ENCODE measurements at regions not wholly inside any gene's neighbourhood (a gene's known extent, or its start where the extent isn't known, plus 50 kb on each side); places are given as distances from the start of the nearest gene placed in this dataset.

DNA sequence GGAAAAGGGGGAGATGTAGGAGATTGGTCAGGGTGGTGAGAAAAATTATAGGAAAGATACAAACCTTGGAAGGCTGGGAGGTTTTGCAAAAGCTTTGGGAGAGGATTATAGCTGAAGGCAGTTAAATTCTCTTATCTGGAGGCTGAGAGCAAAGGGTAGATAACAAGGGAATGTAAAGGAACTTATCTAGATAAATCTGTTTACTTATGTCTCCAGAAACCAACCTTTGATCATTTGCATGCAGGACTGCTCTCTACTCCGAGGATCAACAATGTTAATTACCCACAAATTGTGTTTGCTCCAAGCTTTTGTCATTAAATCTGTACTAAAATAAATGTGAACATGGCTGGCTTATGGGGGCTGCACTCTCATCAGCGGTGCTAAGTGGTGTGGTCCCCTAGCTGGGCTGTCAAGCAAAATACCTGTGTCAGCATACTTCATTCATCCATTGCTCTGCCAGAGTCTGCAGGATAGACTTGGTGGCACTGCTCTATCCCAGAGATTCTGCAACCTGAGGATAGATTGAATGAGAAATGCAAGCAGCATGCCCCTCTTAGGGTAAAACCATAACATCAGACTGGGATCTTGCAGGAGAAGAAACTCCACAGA is 1599.2 kb upstream of the TENM4 start:
- DNase-seq (ENCODE audit: low read depth, low spot score), result no peak

DNA sequence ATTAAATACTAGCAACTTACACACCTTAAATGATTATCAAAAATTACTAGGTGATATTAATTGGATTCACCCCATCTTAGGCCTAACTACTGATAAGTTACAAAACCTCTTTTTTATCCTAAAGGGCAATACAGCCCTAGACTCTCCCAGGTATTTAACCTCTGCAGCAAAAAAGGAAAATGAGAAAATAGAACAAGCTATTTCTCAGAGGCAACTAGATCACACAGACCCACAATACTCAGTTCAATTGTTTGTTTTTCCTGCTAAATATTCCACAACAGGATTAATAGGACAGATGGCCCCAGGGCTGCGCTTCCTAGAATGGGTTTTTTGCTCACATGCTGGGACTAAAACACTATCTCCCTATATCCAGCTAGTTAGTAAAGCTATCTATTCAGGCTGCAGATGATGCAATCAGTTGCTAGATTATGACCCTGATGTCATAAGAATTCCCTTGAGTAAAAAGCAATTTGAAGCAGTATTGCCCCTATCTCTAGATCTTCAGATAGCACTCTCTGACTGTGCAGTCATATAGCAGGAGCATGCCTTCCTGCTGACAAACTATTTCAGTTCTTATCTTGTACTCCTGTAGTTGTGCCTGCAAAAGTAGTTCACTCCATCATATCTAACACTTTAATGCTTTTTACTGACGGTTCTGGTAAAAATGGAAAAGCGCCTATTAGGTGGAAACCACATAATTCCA is 1595.5 kb upstream of the TENM4 start:
- no peak for DNase-seq (ENCODE audit: low read depth, low spot score)

DNA sequence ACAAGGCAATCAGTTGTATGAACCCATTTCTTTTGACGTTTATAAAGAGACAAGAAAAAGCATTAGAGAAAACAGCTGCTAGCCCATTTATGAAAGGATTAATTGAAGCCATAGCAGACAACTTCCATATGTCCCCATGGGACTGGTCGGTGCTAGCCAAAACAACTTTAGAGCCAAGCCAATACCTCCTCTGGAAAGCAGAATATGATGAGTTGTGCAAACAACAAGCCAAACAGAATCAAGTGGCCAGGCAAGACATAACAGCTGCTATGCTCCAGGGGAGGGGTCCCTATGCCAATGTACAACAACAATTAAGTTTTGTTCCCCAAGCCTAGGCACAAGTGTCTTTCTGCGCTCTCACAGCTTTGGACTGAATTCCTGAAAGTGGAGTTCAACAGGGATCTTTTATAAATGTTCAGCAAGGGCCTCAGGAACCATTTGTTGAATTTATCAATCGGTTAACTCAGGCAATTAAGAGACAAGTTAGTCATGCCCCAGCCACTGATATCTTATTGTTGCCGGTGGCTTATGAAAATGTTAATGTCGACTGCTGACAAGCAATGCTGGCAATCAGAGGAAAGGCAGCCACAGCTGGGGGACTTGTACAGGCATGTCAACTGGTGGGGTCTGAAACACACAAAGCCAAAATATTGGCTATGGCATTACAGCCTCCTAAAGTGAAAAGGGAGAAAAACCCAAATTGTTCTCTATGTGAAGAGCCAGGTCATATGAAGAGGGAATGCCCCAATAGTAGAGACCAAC is 1593.1 kb upstream of the TENM4 start:
- DNase-seq (ENCODE audit: low read depth, low spot score), result peak; percentile 16

DNA sequence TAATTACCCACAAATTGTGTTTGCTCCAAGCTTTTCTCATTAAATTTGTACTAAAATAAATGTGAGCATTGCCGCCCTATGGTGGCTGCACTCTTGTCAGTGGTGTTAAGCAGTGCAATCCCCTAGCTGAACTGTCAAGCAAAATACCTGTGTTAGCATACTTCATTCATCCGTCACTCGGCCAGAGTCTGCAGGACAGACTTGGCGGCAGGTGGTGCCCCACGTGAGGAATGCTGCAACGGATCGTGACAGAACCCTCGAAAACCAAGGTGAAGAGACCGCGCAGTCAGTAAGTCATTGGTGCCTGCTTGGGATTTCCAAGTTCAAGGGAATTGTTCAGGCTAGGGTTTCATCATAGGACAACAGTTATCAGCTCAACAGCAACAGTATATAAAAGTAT is 1592.1 kb upstream of the TENM4 start:
- no peak for DNase-seq (ENCODE audit: low read depth, low spot score)

DNA sequence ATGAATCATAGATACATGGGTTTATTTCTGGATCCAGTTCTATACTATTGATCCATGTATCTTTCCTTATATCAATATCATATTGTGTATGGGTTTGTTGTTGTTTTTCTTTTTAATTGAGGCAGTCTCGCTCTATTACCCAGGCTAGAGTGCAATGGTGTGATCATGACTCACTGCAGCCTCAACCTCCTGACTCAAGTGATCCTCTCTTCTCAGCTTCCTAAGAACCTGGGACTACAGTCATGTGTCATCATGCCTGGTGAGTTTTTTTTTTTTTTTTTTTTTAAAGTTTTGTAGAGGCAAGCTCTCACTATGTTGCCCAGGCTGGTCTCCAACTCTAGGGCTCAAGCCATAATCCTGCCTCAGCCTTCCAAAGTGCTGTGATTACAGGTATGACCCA is 1589.4 kb upstream of the TENM4 start:
- no peak for DNase-seq (ENCODE audit: low read depth, low spot score)

DNA sequence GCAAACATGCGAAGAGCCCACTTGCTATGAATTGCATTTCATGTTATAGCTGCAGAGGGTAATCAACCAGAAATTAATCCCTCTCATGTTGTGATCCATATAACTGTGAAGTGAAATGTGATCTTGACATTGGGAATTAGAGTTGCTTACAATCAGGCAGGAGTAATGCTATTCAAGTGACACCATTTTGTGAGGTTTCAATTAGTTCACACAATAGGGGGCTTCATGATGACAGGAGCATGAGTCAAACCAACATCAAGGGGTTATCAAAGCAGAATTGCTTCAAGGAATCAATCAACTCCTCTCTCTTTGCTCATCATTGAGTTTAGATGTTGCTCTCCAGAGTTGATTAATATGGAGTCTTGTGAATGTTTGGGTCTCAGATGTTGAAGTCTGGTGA is 1585.2 kb upstream of the TENM4 start:
- no peak for DNase-seq (ENCODE audit: low read depth, low spot score)

DNA sequence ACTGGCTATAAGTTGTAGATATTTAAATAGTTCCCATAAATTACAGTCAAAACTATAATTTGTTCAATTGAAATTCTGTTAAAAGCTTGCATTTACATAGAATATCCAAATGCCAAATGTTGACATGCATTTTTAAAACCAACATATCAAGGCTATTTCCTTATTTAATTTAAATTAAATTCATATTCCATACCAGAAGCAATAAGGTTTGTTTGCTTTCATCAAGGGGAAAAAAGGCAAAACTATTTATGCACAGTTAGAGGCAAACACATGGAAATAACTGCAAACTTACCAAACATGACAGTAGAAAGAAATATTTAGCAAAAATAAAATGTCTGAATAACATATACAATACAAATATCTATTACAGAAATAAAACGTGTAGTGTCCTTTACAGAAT is 1581.2 kb upstream of the TENM4 start:
- no peak for DNase-seq (ENCODE audit: low read depth, low spot score)

DNA sequence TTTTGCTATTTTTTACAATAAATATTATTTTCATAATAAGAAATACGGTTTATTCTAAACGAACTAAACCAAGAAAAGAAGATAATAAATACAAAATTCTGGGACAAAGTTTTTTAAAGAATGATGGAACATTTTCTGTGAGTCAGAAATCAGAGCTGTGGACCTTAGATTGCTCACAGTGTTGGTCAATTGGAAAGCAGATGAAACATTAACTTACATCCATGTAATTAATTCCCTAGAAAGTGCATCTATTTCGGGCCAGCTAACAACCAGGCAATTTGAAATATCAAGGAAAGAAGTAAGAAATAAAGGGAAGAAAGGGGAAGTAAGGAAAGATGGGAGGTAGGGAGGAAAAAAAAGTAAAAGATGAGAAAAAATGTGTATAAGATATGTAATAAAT is 1569.8 kb upstream of the TENM4 start:
- DNase-seq (ENCODE audit: low read depth, low spot score), result no peak

DNA sequence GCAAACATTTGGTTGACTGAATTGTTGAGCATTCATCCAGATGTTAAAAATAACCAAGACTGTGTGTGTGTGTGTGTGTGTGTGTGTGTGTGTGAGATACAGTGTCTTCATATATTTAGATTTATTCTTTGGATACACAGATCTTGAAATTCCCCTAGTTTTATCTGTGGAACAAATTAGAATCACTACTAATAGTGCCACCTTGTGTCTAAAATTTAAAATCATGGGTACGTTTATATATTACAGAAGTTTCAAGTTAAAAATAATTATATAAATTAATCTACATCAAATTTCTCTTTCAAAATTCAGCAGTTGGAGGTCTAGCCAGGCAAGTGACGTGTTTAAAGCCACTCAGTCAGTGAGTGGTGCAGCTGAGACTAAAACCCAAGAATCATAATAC is 1566.2 kb upstream of the TENM4 start:
- DNase-seq (ENCODE audit: low read depth, low spot score), result peak; percentile 45

DNA sequence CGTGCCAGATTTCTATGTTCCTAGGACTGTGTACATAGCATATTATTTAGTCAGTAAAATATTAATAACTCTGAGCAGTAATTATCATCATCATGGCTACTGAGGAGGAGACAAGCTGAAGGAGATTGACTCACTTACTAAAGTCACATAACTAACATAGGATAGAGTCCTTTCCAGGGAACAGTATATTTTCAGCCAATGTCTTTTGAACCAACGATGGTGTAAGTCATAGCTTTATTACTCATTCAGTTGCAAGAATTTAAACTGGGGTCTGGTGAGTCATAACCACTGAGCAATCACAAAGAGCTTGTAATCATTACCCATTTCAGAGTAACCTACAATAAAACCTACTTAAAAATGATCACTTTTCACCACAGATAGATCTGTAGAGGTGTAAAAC is 1564.8 kb upstream of the TENM4 start:
- peak; percentile 84 for DNase-seq (ENCODE audit: low read depth, low spot score)

DNA sequence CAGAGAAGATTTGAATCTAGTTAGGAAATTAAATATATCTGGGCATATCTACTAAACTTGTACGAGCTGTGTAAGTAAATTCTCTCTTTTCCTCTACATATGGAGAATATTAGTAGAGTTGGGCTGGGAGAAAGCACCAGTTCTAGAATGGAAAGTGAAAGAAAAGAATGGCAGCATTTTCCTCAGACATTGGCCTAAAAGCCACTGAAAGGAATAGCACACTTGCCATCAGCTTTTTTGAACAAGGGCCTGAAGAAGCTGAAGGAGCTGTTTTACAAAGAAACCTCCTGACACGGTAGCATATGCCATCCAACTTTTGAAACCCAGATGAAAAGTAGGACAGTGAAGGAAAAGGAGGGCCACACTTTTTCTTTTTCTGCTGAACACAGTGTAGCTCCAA is 1563.7 kb upstream of the TENM4 start:
- DNase-seq (ENCODE audit: low read depth, low spot score), result no peak

DNA sequence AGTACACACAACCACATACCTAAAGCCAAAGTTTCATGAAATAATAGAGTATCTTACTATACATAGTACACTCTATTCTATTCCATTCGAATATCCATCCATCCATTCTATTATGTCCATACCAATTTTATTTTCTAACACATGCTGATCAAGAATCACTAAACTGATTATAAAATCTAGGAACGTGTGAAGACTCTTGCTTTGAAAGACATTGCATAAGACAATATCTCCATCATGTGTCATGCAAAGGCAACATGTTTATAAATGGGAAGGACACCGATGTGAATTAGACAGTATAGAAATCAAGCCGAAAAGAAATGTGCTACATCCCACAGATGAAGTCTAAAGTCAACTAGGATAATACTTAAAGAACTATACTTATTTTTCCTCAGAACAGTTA is 1561.5 kb upstream of the TENM4 start:
- DNase-seq (ENCODE audit: low read depth, low spot score), result no peak

DNA sequence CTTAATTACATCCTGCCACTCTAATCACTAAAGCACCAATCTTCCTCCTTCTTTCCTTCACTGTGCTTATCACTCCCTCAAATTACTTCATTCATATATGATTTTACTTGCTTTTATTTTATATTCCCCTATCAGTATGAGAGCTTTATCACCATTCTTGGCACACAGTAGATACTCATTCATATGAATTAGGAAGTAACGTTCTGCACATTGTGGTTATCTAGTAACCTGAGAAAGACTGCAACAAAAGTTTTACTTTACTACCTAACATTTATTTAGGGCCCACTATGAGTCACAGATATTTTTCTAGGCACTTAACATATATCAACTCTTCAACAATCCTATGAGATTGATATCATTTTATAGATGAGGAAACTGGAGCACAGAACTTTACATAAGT is 1559.9 kb upstream of the TENM4 start:
- no peak for DNase-seq (ENCODE audit: low read depth, low spot score)

DNA sequence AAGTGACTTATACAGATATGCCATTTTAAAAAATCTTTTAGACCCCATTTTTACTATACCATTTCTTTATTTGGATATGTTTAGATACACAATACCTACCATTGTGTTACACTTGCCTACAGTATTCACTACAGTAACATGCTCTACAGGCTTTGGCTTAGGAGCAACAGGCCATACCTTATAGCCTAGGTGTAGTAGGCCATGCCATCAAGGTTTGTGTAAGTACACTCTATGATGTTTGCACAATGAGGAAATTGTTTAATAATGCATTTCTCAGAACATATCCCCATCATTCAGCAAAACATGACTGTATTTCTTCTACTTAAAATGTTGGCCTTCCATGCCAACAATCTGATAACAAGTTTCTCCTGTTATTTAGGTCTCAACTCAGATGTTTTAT is 1559.5 kb upstream of the TENM4 start:
- DNase-seq (ENCODE audit: low read depth, low spot score), result no peak

DNA sequence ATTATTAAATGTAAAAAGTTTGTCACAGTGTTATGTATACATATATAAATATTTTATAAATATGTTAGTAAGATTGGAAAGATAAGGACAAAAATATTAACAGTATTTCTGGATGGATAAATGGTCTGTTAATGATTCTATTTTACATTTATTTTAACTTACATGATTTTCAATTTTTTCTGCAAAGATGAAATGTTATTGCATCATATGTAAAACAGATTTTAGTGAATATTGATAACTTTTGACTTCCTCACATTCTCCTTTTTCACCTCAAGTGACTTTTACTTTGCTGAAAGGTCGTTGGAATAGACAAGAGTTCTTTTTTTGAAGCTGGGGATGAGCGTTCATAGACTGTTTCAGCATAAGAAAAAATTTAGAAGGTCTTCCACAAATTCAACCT is 1554.7 kb upstream of the TENM4 start:
- no peak for DNase-seq (ENCODE audit: low read depth, low spot score)

DNA sequence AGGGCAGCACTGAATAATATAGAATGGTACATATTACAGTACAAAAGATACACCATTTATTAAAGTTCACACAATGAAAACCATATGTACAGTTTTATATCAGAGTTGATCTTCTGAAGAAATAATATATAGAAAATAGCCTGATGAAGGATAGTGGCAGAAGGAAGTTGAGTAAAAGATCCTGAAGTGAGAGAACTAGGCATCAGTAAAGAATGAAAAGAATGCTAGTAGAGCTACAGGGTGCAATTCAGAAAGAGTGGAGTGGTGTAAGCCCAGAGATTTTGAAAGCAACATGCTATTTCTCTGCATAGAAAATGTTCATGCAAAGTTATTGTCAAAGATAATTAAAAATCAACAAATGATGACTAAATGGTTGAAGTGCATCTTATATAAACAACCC is 1552.7 kb upstream of the TENM4 start:
- DNase-seq (ENCODE audit: low read depth, low spot score), result peak; percentile 29

DNA sequence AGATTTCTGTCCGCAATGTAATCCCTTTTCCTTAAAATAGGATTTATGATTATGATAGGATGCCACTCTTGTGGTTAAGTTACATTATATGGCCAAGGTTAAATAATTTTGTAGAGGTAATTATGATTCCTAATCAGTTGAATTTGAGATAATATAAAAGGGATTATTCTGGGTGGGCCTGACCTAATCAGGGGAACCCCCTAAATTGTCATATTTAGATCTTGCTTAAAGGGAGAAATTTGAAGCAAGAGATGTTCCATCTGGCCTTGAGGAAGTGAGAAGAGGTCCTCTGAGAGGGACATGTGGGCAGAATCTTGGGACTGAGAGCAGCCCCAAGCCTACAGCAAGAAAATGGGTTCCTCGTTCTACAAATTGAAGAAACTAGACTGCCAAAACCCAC is 1550.1 kb upstream of the TENM4 start:
- DNase-seq (ENCODE audit: low read depth, low spot score), result no peak

DNA sequence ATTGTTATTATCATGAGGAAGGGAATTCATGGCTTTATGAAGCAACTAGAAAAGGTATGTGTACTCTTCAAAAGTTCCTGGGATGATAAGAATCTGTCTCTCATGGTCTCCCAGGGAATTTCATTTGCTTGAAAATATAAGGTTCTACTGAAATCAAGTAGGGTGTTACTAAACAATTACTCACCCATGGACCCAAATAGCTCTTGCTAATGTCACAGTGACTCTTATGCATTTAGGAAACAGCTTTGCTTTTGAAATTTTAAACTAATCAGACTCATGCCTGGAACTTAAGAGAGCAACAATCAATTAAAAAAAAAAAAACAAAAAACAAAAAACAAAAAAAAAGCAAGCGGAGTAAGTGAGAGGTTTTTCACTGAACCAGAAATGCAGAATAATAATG is 1546.3 kb upstream of the TENM4 start:
- DNase-seq (ENCODE audit: low read depth, low spot score), result no peak

DNA sequence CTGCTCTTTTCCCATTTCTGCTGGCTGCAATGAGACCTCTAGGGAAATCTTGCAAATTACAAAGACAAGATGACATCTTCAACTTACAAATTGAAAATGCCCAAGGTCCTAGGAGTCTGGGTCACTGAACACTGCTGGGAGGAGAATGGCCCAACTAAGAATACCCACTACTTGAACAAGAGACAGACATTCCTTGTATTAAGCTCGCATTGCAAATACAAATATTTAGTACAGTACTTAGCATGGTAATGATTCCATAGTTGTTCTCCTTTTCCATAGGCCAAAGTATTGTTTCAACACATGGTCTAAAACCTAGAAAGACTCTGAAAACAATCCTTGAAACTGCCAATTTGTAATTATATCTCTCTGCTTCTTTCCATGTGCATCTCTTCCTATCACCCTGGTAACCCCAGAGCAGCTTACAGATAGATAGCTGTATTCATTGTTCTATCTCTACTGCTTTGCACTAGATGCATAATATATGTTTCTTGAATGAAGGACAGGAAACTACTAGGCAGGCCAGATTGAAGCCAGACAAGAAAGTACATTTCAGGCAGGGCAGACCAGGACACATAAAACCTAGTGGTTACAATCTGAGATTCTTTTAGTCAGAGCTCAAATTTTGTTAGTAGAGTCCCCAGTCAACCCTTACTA is 1545.7 kb upstream of the TENM4 start:
- DNase-seq (ENCODE audit: low read depth, low spot score), result no peak

DNA sequence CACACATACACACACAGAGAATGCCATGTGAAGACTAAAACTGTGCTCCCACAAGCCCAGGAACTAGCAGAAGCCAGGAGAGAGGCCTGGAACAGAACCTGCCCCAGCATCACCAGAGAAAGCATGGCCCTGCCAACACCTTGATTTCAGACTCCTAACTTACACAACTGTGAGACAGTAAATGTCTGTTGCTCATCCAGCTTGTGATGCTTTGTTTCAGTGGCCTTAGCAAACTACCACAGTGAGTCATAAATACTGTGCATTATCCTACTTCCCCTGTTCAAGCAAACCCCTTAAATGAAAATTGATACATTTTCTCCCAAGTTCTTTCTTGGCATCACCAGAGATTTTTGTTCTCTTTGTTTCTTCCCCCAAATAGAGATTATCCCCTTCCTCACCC is 1539.4 kb upstream of the TENM4 start:
- peak; percentile 9 for DNase-seq (ENCODE audit: low read depth, low spot score)

DNA sequence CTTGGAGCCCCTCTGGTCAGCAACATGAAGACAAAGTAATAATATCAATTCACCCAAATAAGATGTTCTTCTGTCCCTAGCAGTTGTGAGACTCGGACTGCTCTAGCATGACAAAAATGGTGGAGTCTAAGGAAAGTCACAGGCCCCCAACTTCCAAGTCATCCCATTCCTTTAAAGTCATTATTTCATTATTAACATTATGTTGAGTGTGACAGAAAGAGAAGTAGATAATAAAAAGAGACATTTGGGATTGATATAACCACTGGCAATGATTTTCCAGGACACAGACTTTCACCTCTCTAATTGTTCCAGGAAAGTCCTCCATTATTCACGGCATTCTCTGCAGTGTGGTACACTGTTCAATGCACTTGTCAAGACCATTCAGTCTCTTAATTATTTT is 1533.0 kb upstream of the TENM4 start:
- DNase-seq (ENCODE audit: low read depth, low spot score), result no peak

DNA sequence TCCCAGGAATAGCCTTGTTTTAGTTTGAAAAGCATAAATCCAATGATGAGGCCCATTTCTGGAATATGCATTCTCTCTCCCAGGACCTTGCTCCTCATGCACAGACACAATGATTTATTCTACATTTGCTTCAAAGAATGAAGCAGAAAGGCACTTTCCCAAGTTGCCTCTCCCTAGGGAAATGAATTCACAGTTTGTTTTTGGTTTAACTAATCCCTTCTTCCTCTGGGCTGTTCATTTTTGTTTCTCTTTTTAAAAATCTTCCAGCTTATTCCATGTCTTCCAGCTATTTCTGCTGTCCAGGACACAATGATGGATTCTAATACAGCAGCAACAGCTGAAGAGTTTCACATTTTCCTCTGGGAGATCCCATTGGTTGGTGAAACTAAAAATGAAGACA is 1529.2 kb upstream of the TENM4 start:
- DNase-seq (ENCODE audit: low read depth, low spot score), result no peak

DNA sequence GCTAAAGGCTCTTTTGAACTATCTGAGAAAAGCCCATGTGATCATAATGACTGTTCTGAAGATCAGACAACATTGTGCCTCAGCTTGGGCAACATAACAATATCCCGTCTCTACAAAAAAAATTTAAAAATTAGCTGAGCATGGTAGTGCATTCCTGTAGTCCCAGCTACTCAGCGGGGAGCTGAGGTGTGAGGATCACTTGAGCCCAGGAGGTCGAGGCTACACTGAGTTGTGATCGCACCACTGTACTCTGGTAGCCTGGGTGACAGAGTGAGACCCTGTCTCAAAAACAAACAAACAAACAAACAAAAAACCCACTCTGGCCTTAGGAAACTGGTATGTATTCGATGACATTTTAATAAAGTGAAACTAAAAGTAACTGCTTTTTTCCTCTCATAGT is 1526.8 kb upstream of the TENM4 start:
- no peak for DNase-seq (ENCODE audit: low read depth, low spot score)
